ENCODE measurements at regions not wholly inside any gene's neighbourhood (a gene's known extent, or its start where the extent isn't known, plus 50 kb on each side); places are given as distances from the start of the nearest gene placed in this dataset.

- peaks cover 3% of the 10 kb centered on the region for H3K27me3 Mint-ChIP-seq
- H3K9me3 Mint-ChIP-seq (ENCODE audit: low read depth) = peaks cover 3% of the 10 kb centered on the region
- H3K4me3 Mint-ChIP-seq = no peak overlapping the region
- no peaks in the 10 kb centered on the region for H3K4me1 Mint-ChIP-seq (ENCODE audit: low read depth)
- no peaks in the 10 kb centered on the region for H3K36me3 Mint-ChIP-seq
- no peak overlapping the region for H3K27ac Mint-ChIP-seq
Observed at GRCh38 chr6:21648475-21649050, 55.0 kb downstream of the SOX4 start.

GRCh38 chr6:21653323-21653722, 59.8 kb downstream of the SOX4 start:
- Mint-ChIP-seq H3K27me3 (peaks cover 2% of the 10 kb centered on the region), H3K4me3 (no peak overlapping the region), H3K27ac (no peak overlapping the region), H3K4me1 (ENCODE audit: low read depth) (no peaks in the 10 kb centered on the region), H3K9me3 (ENCODE audit: low read depth) (peaks cover 3% of the 10 kb centered on the region), H3K36me3 (peaks cover 2% of the 10 kb centered on the region)

- Mint-ChIP-seq H3K4me3 (no peak overlapping the region), H3K9me3 (ENCODE audit: low read depth) (peaks cover 3% of the 10 kb centered on the region), H3K27ac (no peak overlapping the region)
Observed at GRCh38 chr6:21653905-21654304, 60.4 kb downstream of the SOX4 start.

GRCh38 chr6:21654361-21654760, 60.8 kb downstream of the SOX4 start:
- Mint-ChIP-seq H3K36me3 (peaks cover 2% of the 10 kb centered on the region), H3K27me3 (peaks cover 6% of the 10 kb centered on the region), H3K9me3 (ENCODE audit: low read depth) (peaks cover 3% of the 10 kb centered on the region), H3K4me3 (no peak overlapping the region), H3K4me1 (ENCODE audit: low read depth) (no peaks in the 10 kb centered on the region), H3K27ac (no peak overlapping the region)

More at GRCh38 chr6:21653905-21654304, 60.4 kb downstream of the SOX4 start:
- Mint-ChIP-seq H3K4me1 (ENCODE audit: low read depth) (no peaks in the 10 kb centered on the region), H3K36me3 (peaks cover 2% of the 10 kb centered on the region), H3K27me3 (peaks cover 6% of the 10 kb centered on the region)

- H3K27ac Mint-ChIP-seq = no peak overlapping the region
- peaks cover 43% of the 10 kb centered on the region for H3K27me3 Mint-ChIP-seq
- no peaks in the 10 kb centered on the region for H3K36me3 Mint-ChIP-seq
- H3K9me3 Mint-ChIP-seq (ENCODE audit: low read depth) = no peaks in the 10 kb centered on the region
- H3K4me1 Mint-ChIP-seq (ENCODE audit: low read depth) = peaks cover 29% of the 10 kb centered on the region
- peak overlapping the region; percentile 5 for H3K4me3 Mint-ChIP-seq
Observed at GRCh38 chr6:21663966-21664313, 70.4 kb downstream of the SOX4 start.

GRCh38 chr6:21664314-21665109, 71.0 kb downstream of the SOX4 start:
- peak overlapping the region; percentile 44 for H3K4me3 Mint-ChIP-seq
- H3K27ac Mint-ChIP-seq = no peak overlapping the region
- H3K27me3 Mint-ChIP-seq = peaks cover 46% of the 10 kb centered on the region
- no peaks in the 10 kb centered on the region for H3K9me3 Mint-ChIP-seq (ENCODE audit: low read depth)
- H3K36me3 Mint-ChIP-seq = no peaks in the 10 kb centered on the region
- H3K4me1 Mint-ChIP-seq (ENCODE audit: low read depth) = peaks cover 29% of the 10 kb centered on the region

- no peaks in the 10 kb centered on the region for H3K9me3 Mint-ChIP-seq (ENCODE audit: low read depth)
- H3K27me3 Mint-ChIP-seq = peaks cover 46% of the 10 kb centered on the region
- no peak overlapping the region for H3K27ac Mint-ChIP-seq
- no peaks in the 10 kb centered on the region for H3K36me3 Mint-ChIP-seq
- H3K4me1 Mint-ChIP-seq (ENCODE audit: low read depth) = peaks cover 29% of the 10 kb centered on the region
- H3K4me3 Mint-ChIP-seq = peak overlapping the region; percentile 47
Observed at GRCh38 chr6:21665110-21665391, 71.5 kb downstream of the SOX4 start.

- Mint-ChIP-seq H3K27ac (no peak overlapping the region), H3K4me1 (ENCODE audit: low read depth) (peaks cover 29% of the 10 kb centered on the region), H3K36me3 (no peaks in the 10 kb centered on the region), H3K9me3 (ENCODE audit: low read depth) (no peaks in the 10 kb centered on the region), H3K27me3 (peaks cover 48% of the 10 kb centered on the region), H3K4me3 (peak overlapping the region; percentile 51)
Observed at GRCh38 chr6:21665392-21666200, 72.0 kb downstream of the SOX4 start.

GRCh38 chr6:21666201-21666691, 72.7 kb downstream of the SOX4 start:
- no peaks in the 10 kb centered on the region for H3K9me3 Mint-ChIP-seq (ENCODE audit: low read depth)
- peaks cover 29% of the 10 kb centered on the region for H3K4me1 Mint-ChIP-seq (ENCODE audit: low read depth)
- H3K4me3 Mint-ChIP-seq = peak overlapping the region; percentile 69
- no peaks in the 10 kb centered on the region for H3K36me3 Mint-ChIP-seq
- H3K27ac Mint-ChIP-seq = no peak overlapping the region
- peaks cover 48% of the 10 kb centered on the region for H3K27me3 Mint-ChIP-seq

GRCh38 chr6:21666853-21667681, 73.5 kb downstream of the SOX4 start:
- H3K27me3 Mint-ChIP-seq = peaks cover 47% of the 10 kb centered on the region
- no peaks in the 10 kb centered on the region for H3K36me3 Mint-ChIP-seq
- no peak overlapping the region for H3K27ac Mint-ChIP-seq
- H3K9me3 Mint-ChIP-seq (ENCODE audit: low read depth) = no peaks in the 10 kb centered on the region
- peaks cover 29% of the 10 kb centered on the region for H3K4me1 Mint-ChIP-seq (ENCODE audit: low read depth)
- peak overlapping the region; percentile 69 for H3K4me3 Mint-ChIP-seq

- Mint-ChIP-seq H3K27ac (no peak overlapping the region), H3K27me3 (peaks cover 38% of the 10 kb centered on the region), H3K36me3 (no peaks in the 10 kb centered on the region), H3K4me3 (no peak overlapping the region), H3K4me1 (ENCODE audit: low read depth) (peaks cover 26% of the 10 kb centered on the region), H3K9me3 (ENCODE audit: low read depth) (no peaks in the 10 kb centered on the region)
Observed at GRCh38 chr6:21668795-21669194, 75.2 kb downstream of the SOX4 start.

- H3K9me3 Mint-ChIP-seq (ENCODE audit: low read depth) = no peaks in the 10 kb centered on the region
Observed at GRCh38 chr6:21676769-21677168, 83.2 kb downstream of the SOX4 start.

GRCh38 chr6:21678990-21679389, 85.4 kb downstream of the SOX4 start:
- no peak overlapping the region for H3K4me3 Mint-ChIP-seq
- H3K27me3 Mint-ChIP-seq = peaks cover 3% of the 10 kb centered on the region
- H3K36me3 Mint-ChIP-seq = no peaks in the 10 kb centered on the region
- no peaks in the 10 kb centered on the region for H3K9me3 Mint-ChIP-seq (ENCODE audit: low read depth)
- H3K27ac Mint-ChIP-seq = no peak overlapping the region
- no peaks in the 10 kb centered on the region for H3K4me1 Mint-ChIP-seq (ENCODE audit: low read depth)

More at GRCh38 chr6:21676769-21677168, 83.2 kb downstream of the SOX4 start:
- H3K27me3 Mint-ChIP-seq = peaks cover 5% of the 10 kb centered on the region
- no peak overlapping the region for H3K27ac Mint-ChIP-seq
- H3K4me1 Mint-ChIP-seq (ENCODE audit: low read depth) = no peaks in the 10 kb centered on the region
- H3K36me3 Mint-ChIP-seq = no peaks in the 10 kb centered on the region
- no peak overlapping the region for H3K4me3 Mint-ChIP-seq

- Mint-ChIP-seq H3K36me3 (no peaks in the 10 kb centered on the region), H3K27me3 (no peaks in the 10 kb centered on the region)
Observed at GRCh38 chr6:21679761-21680265, 86.3 kb downstream of the SOX4 start.

More at GRCh38 chr6:21679761-21680265, 86.3 kb downstream of the SOX4 start:
- Mint-ChIP-seq H3K4me3 (no peak overlapping the region), H3K9me3 (ENCODE audit: low read depth) (no peaks in the 10 kb centered on the region), H3K4me1 (ENCODE audit: low read depth) (no peaks in the 10 kb centered on the region), H3K27ac (no peak overlapping the region)
